ENCODE measurements at regions not wholly inside any gene's neighbourhood (a gene's known extent, or its start where the extent isn't known, plus 50 kb on each side); places are given as distances from the start of the nearest gene placed in this dataset.

GRCh38 chr2:190794377-190794776 is 86.2 kb upstream of the GLS start:
- H3K4me3 ChIP-seq (ENCODE audit: low read length) = no peak overlapping the region
- no peak for TF ChIP-seq CTCF (conservative IDR thresholded peaks at IDR 0.05; ENCODE audit: low read depth, low read length)
- DNase-seq (ENCODE audit: low read depth) = no peak

GRCh38 chr2:190794790-190795189 is 85.8 kb upstream of the GLS start:
- no peak overlapping the region for H3K4me3 ChIP-seq (ENCODE audit: low read length)
- TF ChIP-seq CTCF (conservative IDR thresholded peaks at IDR 0.05; ENCODE audit: low read depth, low read length) = no peak
- DNase-seq (ENCODE audit: low read depth) = no peak

- DNase-seq (ENCODE audit: low read depth) = no peak
- H3K4me3 ChIP-seq (ENCODE audit: low read length) = no peak overlapping the region
- no peak for TF ChIP-seq CTCF (conservative IDR thresholded peaks at IDR 0.05; ENCODE audit: low read depth, low read length)
Observed at GRCh38 chr2:190795686-190796085, 84.9 kb upstream of the GLS start.

- H3K4me3 ChIP-seq (ENCODE audit: low read length) = no peak overlapping the region
- DNase-seq (ENCODE audit: low read depth) = no peak
- TF ChIP-seq CTCF (conservative IDR thresholded peaks at IDR 0.05; ENCODE audit: low read depth, low read length) = no peak
Observed at GRCh38 chr2:190799999-190800398, 80.6 kb upstream of the GLS start.

- TF ChIP-seq CTCF (conservative IDR thresholded peaks at IDR 0.05; ENCODE audit: low read depth, low read length) = no peak
- H3K4me3 ChIP-seq (ENCODE audit: low read length) = no peak overlapping the region
- DNase-seq (ENCODE audit: low read depth) = no peak
Observed at GRCh38 chr2:190800528-190800927, 80.1 kb upstream of the GLS start.

GRCh38 chr2:190802129-190802528 is 78.5 kb upstream of the GLS start:
- no peak for TF ChIP-seq CTCF (conservative IDR thresholded peaks at IDR 0.05; ENCODE audit: low read depth, low read length)

GRCh38 chr2:190802626-190803209 is 77.9 kb upstream of the GLS start:
- DNase-seq (ENCODE audit: low read depth) = no peak
- H3K4me3 ChIP-seq (ENCODE audit: low read length) = no peak overlapping the region
- no peak for TF ChIP-seq CTCF (conservative IDR thresholded peaks at IDR 0.05; ENCODE audit: low read depth, low read length)

More at GRCh38 chr2:190802129-190802528, 78.5 kb upstream of the GLS start:
- DNase-seq (ENCODE audit: low read depth) = no peak
- no peak overlapping the region for H3K4me3 ChIP-seq (ENCODE audit: low read length)

Data from retinal pigment epithelial cell (primary cell).